Skeletal muscle satellite cell (primary cell): ENCODE measurements at regions not wholly inside any gene's neighbourhood (a gene's known extent, or its start where the extent isn't known, plus 50 kb on each side); places are given as distances from the start of the nearest gene placed in this dataset.

Source experiments
- H3K27me3 ChIP-seq: 2 replicates; pipeline ENCODE4 v1.7.0; 2013; ENCODE audit warnings: low read length; ENCODE audit not compliant: control insufficient read depth, insufficient read depth
- H3K36me3 ChIP-seq: 2 replicates; pipeline ENCODE4 v1.7.0; 2013; ENCODE audit warnings: mild to moderate bottlenecking, control low read depth, low read length; ENCODE audit not compliant: insufficient read depth
- H3K4me1 ChIP-seq: 2 replicates; pipeline ENCODE4 v1.7.0; 2013; ENCODE audit warnings: low read length; ENCODE audit not compliant: control insufficient read depth, insufficient read depth
- H3K4me2 ChIP-seq: 2 replicates; pipeline ENCODE4 v1.7.0; 2013; ENCODE audit warnings: mild to moderate bottlenecking, low read length
- H3K4me3 ChIP-seq: 2 replicates; pipeline ENCODE4 v1.7.0; 2013; ENCODE audit warnings: low read length
- H3K9ac ChIP-seq: 2 replicates; pipeline ENCODE4 v1.7.0; 2013; ENCODE audit warnings: mild to moderate bottlenecking, low read depth, low read length, moderate library complexity
- H3K9me3 ChIP-seq: replicated peaks from 2 replicates; pipeline ENCODE4 v1.7.0; 2013; ENCODE audit warnings: mild to moderate bottlenecking, control low read depth, low read length

DNA sequence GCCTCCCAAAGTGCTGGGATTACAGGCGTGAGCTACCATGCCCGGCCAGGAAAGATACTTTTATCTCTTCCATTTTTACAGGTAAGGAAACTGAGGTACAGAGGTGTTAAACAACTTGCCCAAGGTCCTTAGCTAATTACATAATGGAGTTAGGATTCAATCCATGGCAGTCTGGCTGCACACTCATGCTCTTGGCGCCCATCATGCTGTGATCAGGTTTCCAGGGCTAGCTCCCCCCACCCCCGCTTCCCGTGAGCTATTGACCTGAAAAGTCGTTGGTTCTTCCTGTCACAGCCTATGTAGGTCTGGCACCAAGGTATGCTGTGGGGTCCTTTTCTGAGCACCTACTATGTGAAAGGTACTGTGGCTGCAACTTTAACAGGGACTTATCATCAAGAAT lies 55.9 kb upstream of the LARS2 start:
- Histone ChIP-seq H3K27me3 (peaks cover 57% of the 10 kb centered on the region), H3K4me1 (no peaks in the 10 kb centered on the region), H3K9ac (no peak overlapping the region), H3K4me3 (no peak overlapping the region), H3K36me3 (no peaks in the 10 kb centered on the region), H3K9me3 (no peaks in the 10 kb centered on the region), H3K4me2 (no peak overlapping the region)

DNA sequence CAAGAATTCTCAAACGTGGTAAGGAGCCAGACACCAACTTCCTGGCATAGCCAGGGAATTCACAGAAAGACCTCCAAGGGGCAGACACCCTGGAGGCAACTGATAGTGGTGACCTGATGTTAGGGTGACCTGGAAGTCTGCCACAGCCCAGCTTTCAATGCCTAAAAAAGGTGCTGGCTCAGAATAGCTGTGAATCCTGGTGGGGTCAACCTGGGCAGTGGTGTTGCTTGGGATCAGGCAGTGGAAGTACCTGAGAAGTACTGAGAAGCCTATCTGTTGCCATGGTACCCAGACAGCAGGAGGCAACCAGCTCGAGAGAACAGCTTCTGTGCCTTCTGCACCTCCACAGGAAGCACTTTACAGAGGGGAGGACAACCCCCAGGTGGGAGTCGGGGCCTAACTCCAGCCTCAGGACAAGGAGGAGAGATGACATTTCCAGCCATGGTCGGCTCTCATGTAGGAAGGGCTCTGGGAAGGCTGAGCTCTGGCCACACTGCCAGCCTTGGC lies 55.4 kb upstream of the LARS2 start:
- Histone ChIP-seq H3K9ac (no peak overlapping the region), H3K27me3 (peaks cover 58% of the 10 kb centered on the region), H3K9me3 (no peaks in the 10 kb centered on the region), H3K4me1 (no peaks in the 10 kb centered on the region), H3K36me3 (no peaks in the 10 kb centered on the region), H3K4me3 (no peak overlapping the region), H3K4me2 (no peak overlapping the region)

- peaks cover 58% of the 10 kb centered on the region for H3K27me3 ChIP-seq
- no peak overlapping the region for H3K4me3 ChIP-seq
- H3K36me3 ChIP-seq = no peaks in the 10 kb centered on the region
- H3K4me1 ChIP-seq = no peaks in the 10 kb centered on the region
- H3K9me3 ChIP-seq = no peaks in the 10 kb centered on the region
- H3K9ac ChIP-seq = no peak overlapping the region
- no peak overlapping the region for H3K4me2 ChIP-seq
Measured at GRCh38 chr3:45333549-45333948, 54.8 kb upstream of the LARS2 start.

GRCh38 chr3:45337839-45338470 lies 50.4 kb upstream of the LARS2 start:
- Histone ChIP-seq H3K9me3 (no peaks in the 10 kb centered on the region), H3K9ac (no peak overlapping the region), H3K4me2 (no peak overlapping the region), H3K27me3 (peaks cover 57% of the 10 kb centered on the region), H3K4me1 (no peaks in the 10 kb centered on the region), H3K4me3 (no peak overlapping the region), H3K36me3 (no peaks in the 10 kb centered on the region)
